ENCODE measurements at regions not wholly inside any gene's neighbourhood (a gene's known extent, or its start where the extent isn't known, plus 50 kb on each side); places are given as distances from the start of the nearest gene placed in this dataset.
A peak's percentile ranks its signal among the peaks of the same experiment; 100 is the strongest.

GRCh38 chr2:220850116-220850515, 722.0 kb downstream of the EPHA4 start:
- no peak for DNase-seq (ENCODE audit: low read depth)

GRCh38 chr2:220855296-220855695, 716.8 kb downstream of the EPHA4 start:
- peak; percentile 40 for DNase-seq (ENCODE audit: low read depth)

GRCh38 chr2:220856486-220856885, 715.6 kb downstream of the EPHA4 start:
- no peak for DNase-seq (ENCODE audit: low read depth)

GRCh38 chr2:220857368-220857767, 714.7 kb downstream of the EPHA4 start:
- no peak for DNase-seq (ENCODE audit: low read depth)

GRCh38 chr2:220858101-220858500, 714.0 kb downstream of the EPHA4 start:
- DNase-seq (ENCODE audit: low read depth), result no peak

GRCh38 chr2:220871909-220872308, 700.2 kb downstream of the EPHA4 start:
- no peak for DNase-seq (ENCODE audit: low read depth)

- DNase-seq (ENCODE audit: low read depth), result no peak
Observed at GRCh38 chr2:220876080-220876824, 695.9 kb downstream of the EPHA4 start.

- no peak for DNase-seq (ENCODE audit: low read depth)
Observed at GRCh38 chr2:220877491-220877890, 694.6 kb downstream of the EPHA4 start.

GRCh38 chr2:220877897-220878296, 694.2 kb downstream of the EPHA4 start:
- DNase-seq (ENCODE audit: low read depth), result no peak

GRCh38 chr2:220880623-220881596, 691.2 kb downstream of the EPHA4 start:
- DNase-seq (ENCODE audit: low read depth), result no peak

- DNase-seq (ENCODE audit: low read depth), result no peak
Observed at GRCh38 chr2:220882507-220882906, 689.6 kb downstream of the EPHA4 start.

- DNase-seq (ENCODE audit: low read depth), result no peak
Observed at GRCh38 chr2:220885593-220885992, 686.5 kb downstream of the EPHA4 start.

GRCh38 chr2:220887271-220887870, 684.7 kb downstream of the EPHA4 start:
- no peak for DNase-seq (ENCODE audit: low read depth)

GRCh38 chr2:220887876-220888275, 684.2 kb downstream of the EPHA4 start:
- DNase-seq (ENCODE audit: low read depth), result no peak

GRCh38 chr2:220890931-220891330, 681.2 kb downstream of the EPHA4 start:
- DNase-seq (ENCODE audit: low read depth), result no peak

GRCh38 chr2:220891405-220891804, 680.7 kb downstream of the EPHA4 start:
- DNase-seq (ENCODE audit: low read depth), result peak; percentile 76

- no peak for DNase-seq (ENCODE audit: low read depth)
Observed at GRCh38 chr2:220892018-220892634, 680.0 kb downstream of the EPHA4 start.

GRCh38 chr2:220893411-220893810, 678.7 kb downstream of the EPHA4 start:
- no peak for DNase-seq (ENCODE audit: low read depth)

GRCh38 chr2:220894069-220894468, 678.0 kb downstream of the EPHA4 start:
- no peak for DNase-seq (ENCODE audit: low read depth)

GRCh38 chr2:220899492-220899891, 672.6 kb downstream of the EPHA4 start:
- no peak for DNase-seq (ENCODE audit: low read depth)

GRCh38 chr2:220904015-220904414, 668.1 kb downstream of the EPHA4 start:
- DNase-seq (ENCODE audit: low read depth), result no peak

GRCh38 chr2:220913384-220913783, 658.7 kb downstream of the EPHA4 start:
- DNase-seq (ENCODE audit: low read depth), result peak; percentile 8

Data from non-pigmented ciliary epithelial cell (primary cell).